OCI-LY1 (cell line): ENCODE measurements at regions not wholly inside any gene's neighbourhood (a gene's known extent, or its start where the extent isn't known, plus 50 kb on each side); places are given as distances from the start of the nearest gene placed in this dataset.

ENCODE experiments used
- H2AFZ ChIP-seq: fragments of 200-600 bp; sonication (generic), shearing (Covaris generic); 2 replicates; pipeline ENCODE4 v1.6.0; 2014; ENCODE audit warnings: antibody characterized with exemption, mild to moderate bottlenecking, low read length
- H3F3A ChIP-seq: fragments of 200-600 bp; sonication (generic), shearing (Covaris generic); 2 replicates; pipeline ENCODE4 v1.6.0; 2014; ENCODE audit warnings: mild to moderate bottlenecking, antibody characterized with exemption, low read length, moderate library complexity; ENCODE audit not compliant: insufficient read depth
- H3K27ac ChIP-seq: fragments of 200-600 bp; sonication (generic); 2 replicates; pipeline ENCODE4 v1.5.1; 2014; ENCODE audit warnings: low read length, mixed run types, mild to moderate bottlenecking, low read depth; ENCODE audit not compliant: poor library complexity, severe bottlenecking
- H3K27me3 ChIP-seq: fragments of 200-600 bp; sonication (generic); 2 replicates; pipeline ENCODE4 v1.6.0; 2014; ENCODE audit warnings: antibody characterized with exemption, mild to moderate bottlenecking, low read length, moderate library complexity; ENCODE audit not compliant: insufficient read depth
- H3K36me3 ChIP-seq: fragments of 200-600 bp; sonication (generic); 2 replicates; pipeline ENCODE4 v1.6.1; 2014; ENCODE audit warnings: mild to moderate bottlenecking, antibody characterized with exemption, low read length, moderate library complexity, mixed read lengths; ENCODE audit not compliant: insufficient read depth
- H3K4me1 ChIP-seq: fragments of 200-600 bp; sonication (generic); 2 replicates; pipeline ENCODE4 v1.5.1; 2014; ENCODE audit warnings: mild to moderate bottlenecking, low read length, moderate library complexity; ENCODE audit not compliant: insufficient read depth, severe bottlenecking
- H3K4me2 ChIP-seq: fragments of 200-600 bp; sonication (generic), shearing (Covaris generic); 2 replicates; pipeline ENCODE4 v1.6.1; 2014; ENCODE audit warnings: low read length
- H3K4me3 ChIP-seq: fragments of 200-600 bp; sonication (generic); 2 replicates; pipeline ENCODE4 v1.5.1; 2014; ENCODE audit warnings: low read length, low read depth, mild to moderate bottlenecking, mixed read lengths; ENCODE audit not compliant: poor library complexity, severe bottlenecking
- H3K79me2 ChIP-seq: fragments of 200-600 bp; shearing (Covaris generic); 2 replicates; pipeline ENCODE4 v1.6.1; 2016; ENCODE audit warnings: mixed run types, low read length, mixed read lengths; ENCODE audit not compliant: insufficient read depth
- H3K9ac ChIP-seq: fragments of 200-600 bp; sonication (generic), shearing (Covaris generic); 2 replicates; pipeline ENCODE4 v1.6.1; 2014; ENCODE audit warnings: mild to moderate bottlenecking, low read length, mixed read lengths
- H3K9me2 ChIP-seq: fragments of 200-600 bp; sonication (generic), shearing (Covaris generic); 2 replicates; pipeline ENCODE4 v1.6.1; 2014; ENCODE audit warnings: low read depth, mild to moderate bottlenecking, low read length, mixed read lengths
- H3K9me3 ChIP-seq: fragments of 200-600 bp; shearing (Covaris generic); 2 replicates; pipeline ENCODE4 v1.6.1; 2014; ENCODE audit warnings: low read length, mixed read lengths
- H4K20me1 ChIP-seq: fragments of 200-600 bp; sonication (generic), shearing (Covaris generic); 2 replicates; pipeline ENCODE4 v1.6.0; 2016; ENCODE audit warnings: mild to moderate bottlenecking, low read length; ENCODE audit not compliant: insufficient read depth
- EZH2 ChIP-seq: fragments of 200-600 bp; sonication (generic), shearing (Covaris generic); IDR thresholded peaks from 2 replicates; pipeline ENCODE4 v1.8.0; 2017; ENCODE audit warnings: borderline replicate concordance, mixed run types, mild to moderate bottlenecking, antibody characterized with exemption, low read length, moderate library complexity, mixed read lengths
- TF ChIP-seq, protein P1 (sequence below): fragments of 200-600 bp; sonication (generic), shearing (Covaris generic); IDR thresholded peaks from 2 replicates; pipeline ENCODE4 v1.5.1; 2017; ENCODE audit warnings: mild to moderate bottlenecking, antibody characterized with exemption, low read length, moderate library complexity, mixed read lengths

DNA sequence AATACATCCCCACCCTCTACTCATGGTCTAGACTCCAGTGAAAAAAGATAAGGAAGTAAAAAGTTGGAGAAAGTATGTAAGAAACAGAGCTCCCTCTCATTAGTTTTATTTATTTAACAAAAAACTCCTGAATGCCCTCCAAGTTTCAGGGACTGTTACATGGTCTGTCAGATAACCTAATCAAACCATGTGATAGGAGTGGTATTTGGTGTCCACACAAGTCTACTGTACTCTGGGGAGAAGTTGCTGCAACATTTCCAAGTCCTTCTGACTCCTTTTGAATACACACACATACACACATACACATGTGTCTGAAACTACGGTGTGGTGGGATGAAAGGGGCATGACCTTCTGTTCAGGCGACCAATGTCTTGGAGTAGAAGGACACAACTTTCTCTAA lies 320.0 kb downstream of the ADGRG6 start:
- Histone ChIP-seq H3K9me3 (no peaks in the 10 kb centered on the region), H3K27me3 (no peaks in the 10 kb centered on the region), H3K4me3 (no peak overlapping the region), H2AFZ (no peak overlapping the region), H3K36me3 (no peaks in the 10 kb centered on the region), H3K79me2 (no peaks in the 10 kb centered on the region), H3K9me2 (no peaks in the 10 kb centered on the region), H4K20me1 (no peaks in the 10 kb centered on the region), H3K27ac (no peak overlapping the region), H3K9ac (no peak overlapping the region), H3F3A (no peaks in the 10 kb centered on the region), H3K4me1 (no peaks in the 10 kb centered on the region), H3K4me2 (no peak overlapping the region)
- no peak for TF ChIP-seq EZH2
- TF ChIP-seq, protein P1, sequence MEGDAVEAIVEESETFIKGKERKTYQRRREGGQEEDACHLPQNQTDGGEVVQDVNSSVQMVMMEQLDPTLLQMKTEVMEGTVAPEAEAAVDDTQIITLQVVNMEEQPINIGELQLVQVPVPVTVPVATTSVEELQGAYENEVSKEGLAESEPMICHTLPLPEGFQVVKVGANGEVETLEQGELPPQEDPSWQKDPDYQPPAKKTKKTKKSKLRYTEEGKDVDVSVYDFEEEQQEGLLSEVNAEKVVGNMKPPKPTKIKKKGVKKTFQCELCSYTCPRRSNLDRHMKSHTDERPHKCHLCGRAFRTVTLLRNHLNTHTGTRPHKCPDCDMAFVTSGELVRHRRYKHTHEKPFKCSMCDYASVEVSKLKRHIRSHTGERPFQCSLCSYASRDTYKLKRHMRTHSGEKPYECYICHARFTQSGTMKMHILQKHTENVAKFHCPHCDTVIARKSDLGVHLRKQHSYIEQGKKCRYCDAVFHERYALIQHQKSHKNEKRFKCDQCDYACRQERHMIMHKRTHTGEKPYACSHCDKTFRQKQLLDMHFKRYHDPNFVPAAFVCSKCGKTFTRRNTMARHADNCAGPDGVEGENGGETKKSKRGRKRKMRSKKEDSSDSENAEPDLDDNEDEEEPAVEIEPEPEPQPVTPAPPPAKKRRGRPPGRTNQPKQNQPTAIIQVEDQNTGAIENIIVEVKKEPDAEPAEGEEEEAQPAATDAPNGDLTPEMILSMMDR, result no peak

DNA sequence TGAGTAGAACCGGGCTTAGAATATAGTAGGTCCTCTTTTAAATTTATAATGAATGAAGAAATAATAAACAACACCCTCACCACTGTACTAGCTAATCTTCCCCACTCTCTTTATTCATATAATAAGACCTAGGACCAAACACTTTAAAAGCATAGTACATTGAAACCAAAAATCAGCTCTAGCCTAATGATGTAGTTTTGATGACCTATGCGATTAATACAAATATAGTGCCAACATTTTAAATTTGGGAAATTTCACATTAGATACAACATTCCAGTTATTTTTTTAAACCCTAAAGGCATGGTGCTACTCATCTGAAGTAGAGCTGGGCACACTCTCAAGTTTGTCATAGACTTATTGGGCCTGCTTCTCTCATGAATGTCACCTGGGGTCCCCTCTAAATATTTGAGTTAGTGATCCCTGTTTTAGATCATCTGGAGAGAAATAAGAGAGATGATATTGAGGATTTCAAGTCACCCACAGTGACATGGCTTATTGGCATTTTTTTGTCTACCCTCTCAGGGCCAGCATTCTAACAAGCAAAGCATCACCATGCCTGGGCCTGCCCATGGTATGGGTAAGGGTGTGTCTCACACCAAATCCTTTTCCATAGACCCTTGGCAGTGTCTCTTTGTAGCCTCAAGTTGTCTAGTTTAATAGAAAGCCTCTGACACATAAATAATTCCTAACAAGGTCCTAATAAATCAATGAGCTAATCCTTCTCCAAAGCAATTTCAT lies 319.8 kb downstream of the HIVEP2 start:
- no peaks in the 10 kb centered on the region for H3K9me3 ChIP-seq
- no peak overlapping the region for H3K9ac ChIP-seq
- no peak overlapping the region for H2AFZ ChIP-seq
- no peak overlapping the region for H3K27ac ChIP-seq
- no peaks in the 10 kb centered on the region for H3K27me3 ChIP-seq
- no peak overlapping the region for H3K4me3 ChIP-seq
- no peaks in the 10 kb centered on the region for H3K79me2 ChIP-seq
- TF ChIP-seq, protein P1, result no peak
- no peak for TF ChIP-seq EZH2
- no peaks in the 10 kb centered on the region for H3K4me1 ChIP-seq
- H3K36me3 ChIP-seq, result no peaks in the 10 kb centered on the region
- H4K20me1 ChIP-seq, result no peaks in the 10 kb centered on the region
- H3F3A ChIP-seq, result no peaks in the 10 kb centered on the region
- no peaks in the 10 kb centered on the region for H3K9me2 ChIP-seq
- H3K4me2 ChIP-seq, result no peak overlapping the region

DNA sequence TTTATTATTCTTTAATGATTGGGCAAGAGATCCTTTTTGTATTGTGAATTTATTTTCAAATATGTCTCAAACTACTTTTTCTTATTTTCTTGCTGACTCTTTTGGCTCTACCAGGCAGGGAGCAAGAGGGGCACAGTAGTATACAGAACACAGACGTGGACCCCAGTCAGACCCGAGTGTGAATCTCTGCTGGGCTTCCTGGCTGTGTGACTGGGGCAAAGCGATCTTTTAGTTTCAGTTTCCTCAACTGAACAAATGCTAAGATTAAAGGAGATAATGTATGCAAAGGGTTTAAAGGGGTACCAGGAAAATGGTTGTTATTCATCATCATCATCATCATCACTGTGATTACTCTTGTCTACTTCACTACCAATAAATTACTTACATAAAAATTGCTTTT lies 317.5 kb downstream of the HIVEP2 start:
- H3K9ac ChIP-seq, result no peak overlapping the region
- H3K36me3 ChIP-seq, result no peaks in the 10 kb centered on the region
- no peak overlapping the region for H3K4me3 ChIP-seq
- no peaks in the 10 kb centered on the region for H3F3A ChIP-seq
- H4K20me1 ChIP-seq, result no peaks in the 10 kb centered on the region
- no peak overlapping the region for H3K4me2 ChIP-seq
- H3K27me3 ChIP-seq, result no peaks in the 10 kb centered on the region
- no peaks in the 10 kb centered on the region for H3K4me1 ChIP-seq
- TF ChIP-seq, protein P1, result no peak
- no peak for TF ChIP-seq EZH2
- no peak overlapping the region for H3K27ac ChIP-seq
- H3K9me2 ChIP-seq, result no peaks in the 10 kb centered on the region
- no peaks in the 10 kb centered on the region for H3K79me2 ChIP-seq
- no peaks in the 10 kb centered on the region for H3K9me3 ChIP-seq
- H2AFZ ChIP-seq, result no peak overlapping the region
